GDM1 (cell line): ENCODE measurements at regions not wholly inside any gene's neighbourhood (a gene's known extent, or its start where the extent isn't known, plus 50 kb on each side); places are given as distances from the start of the nearest gene placed in this dataset.

ENCODE experiments used
- DNase-seq: peaks from one replicate; lab custom pipeline; 2025; lab: John Stamatoyannopoulos, UW

- no peak for DNase-seq
Measured at GRCh38 chr12:126095748-126096510, 1030.7 kb downstream of the AACS start.

GRCh38 chr12:126106706-126107105 is 1041.5 kb downstream of the AACS start:
- no peak for DNase-seq

- DNase-seq = no peak
Measured at GRCh38 chr12:126107659-126108058, 1042.4 kb downstream of the AACS start.

- no peak for DNase-seq
Measured at GRCh38 chr12:126108247-126108646, 1043.0 kb downstream of the AACS start.

- no peak for DNase-seq
Measured at GRCh38 chr12:126112141-126112540, 1046.9 kb downstream of the AACS start.

GRCh38 chr12:126112849-126113248 is 1047.6 kb downstream of the AACS start:
- no peak for DNase-seq

- no peak for DNase-seq
Measured at GRCh38 chr12:126114441-126114840, 1049.2 kb downstream of the AACS start.

- DNase-seq = no peak
Measured at GRCh38 chr12:126117502-126117901, 1052.3 kb downstream of the AACS start.

GRCh38 chr12:126139355-126139754 is 1074.1 kb downstream of the AACS start:
- no peak for DNase-seq

- no peak for DNase-seq
Measured at GRCh38 chr12:126144603-126145002, 1079.4 kb downstream of the AACS start.

- no peak for DNase-seq
Measured at GRCh38 chr12:126147321-126147720, 1082.1 kb downstream of the AACS start.

GRCh38 chr12:126156806-126157574 is 1091.8 kb downstream of the AACS start:
- DNase-seq = no peak

- DNase-seq = no peak
Measured at GRCh38 chr12:126157575-126157966, 1092.3 kb downstream of the AACS start.

GRCh38 chr12:126159139-126159538 is 1093.9 kb downstream of the AACS start:
- no peak for DNase-seq

GRCh38 chr12:126160912-126161311 is 1095.7 kb downstream of the AACS start:
- no peak for DNase-seq

GRCh38 chr12:126163984-126164383 is 1098.7 kb downstream of the AACS start:
- no peak for DNase-seq

- DNase-seq = no peak
Measured at GRCh38 chr12:126171937-126172559, 1106.8 kb downstream of the AACS start.

- no peak for DNase-seq
Measured at GRCh38 chr12:126182619-126183236, 1117.5 kb downstream of the AACS start.

- DNase-seq = no peak
Measured at GRCh38 chr12:126185025-126185424, 1119.8 kb downstream of the AACS start.

- DNase-seq = no peak
Measured at GRCh38 chr12:126189856-126190255, 1124.6 kb downstream of the AACS start.

- DNase-seq = no peak
Measured at GRCh38 chr12:126191031-126191891, 1126.0 kb downstream of the AACS start.

GRCh38 chr12:126191949-126192348 is 1126.7 kb downstream of the AACS start:
- DNase-seq = no peak
